HG03469 (cell line): ENCODE measurements at regions not wholly inside any gene's neighbourhood (a gene's known extent, or its start where the extent isn't known, plus 50 kb on each side); places are given as distances from the start of the nearest gene placed in this dataset.
"Not testable (repeated sequence)": the region's sequence is repeated elsewhere in the genome, so short reads cannot be mapped to it uniquely, and the experiment has no call there.

Experiments
- ATAC-seq: cut with Tn5 transposase; IDR thresholded peaks from one replicate; pipeline ENCODE4 v1.9.1; 2021; ENCODE audit warnings: mild to moderate bottlenecking, moderate library complexity, moderate number of reproducible peaks; ENCODE audit not compliant: unreplicated experiment

- ATAC-seq = no peak
Measured at GRCh38 chr18:65671621-65672415, 79.0 kb upstream of the CDH7 start.

GRCh38 chr18:65670145-65670544 is 80.7 kb upstream of the CDH7 start:
- ATAC-seq = not testable (repeated sequence)

GRCh38 chr18:65661391-65661790 is 89.4 kb upstream of the CDH7 start:
- ATAC-seq = no peak

- no peak for ATAC-seq
Measured at GRCh38 chr18:65659912-65660311, 90.9 kb upstream of the CDH7 start.

GRCh38 chr18:65659312-65659711 is 91.5 kb upstream of the CDH7 start:
- no peak for ATAC-seq

GRCh38 chr18:65651192-65651591 is 99.6 kb upstream of the CDH7 start:
- ATAC-seq = no peak

- ATAC-seq = no peak
Measured at GRCh38 chr18:65632236-65632635, 118.6 kb upstream of the CDH7 start.

GRCh38 chr18:65631766-65632165 is 119.0 kb upstream of the CDH7 start:
- no peak for ATAC-seq

- ATAC-seq = no peak
Measured at GRCh38 chr18:65628390-65628789, 122.4 kb upstream of the CDH7 start.

GRCh38 chr18:65623676-65624075 is 127.1 kb upstream of the CDH7 start:
- no peak for ATAC-seq

GRCh38 chr18:65622436-65622835 is 128.4 kb upstream of the CDH7 start:
- no peak for ATAC-seq

GRCh38 chr18:65620076-65620696 is 130.6 kb upstream of the CDH7 start:
- ATAC-seq = no peak

GRCh38 chr18:65610939-65611338 is 139.9 kb upstream of the CDH7 start:
- no peak for ATAC-seq

- ATAC-seq = no peak
Measured at GRCh38 chr18:65608471-65608870, 142.3 kb upstream of the CDH7 start.

GRCh38 chr18:65607161-65607560 is 143.7 kb upstream of the CDH7 start:
- ATAC-seq = no peak

- no peak for ATAC-seq
Measured at GRCh38 chr18:65606551-65607130, 144.2 kb upstream of the CDH7 start.

- not testable (repeated sequence) for ATAC-seq
Measured at GRCh38 chr18:65605352-65605751, 145.5 kb upstream of the CDH7 start.

GRCh38 chr18:65601775-65602174 is 149.0 kb upstream of the CDH7 start:
- ATAC-seq = no peak

- ATAC-seq = no peak
Measured at GRCh38 chr18:65592435-65592834, 158.4 kb upstream of the CDH7 start.

GRCh38 chr18:65587491-65587890 is 163.3 kb upstream of the CDH7 start:
- no peak for ATAC-seq

GRCh38 chr18:65582094-65582493 is 168.7 kb upstream of the CDH7 start:
- ATAC-seq = not testable (repeated sequence)

GRCh38 chr18:65568866-65569265 is 181.9 kb upstream of the CDH7 start:
- ATAC-seq = no peak
